ENCODE measurements at regions not wholly inside any gene's neighbourhood (a gene's known extent, or its start where the extent isn't known, plus 50 kb on each side); places are given as distances from the start of the nearest gene placed in this dataset.
A peak's percentile ranks its signal among the peaks of the same experiment; 100 is the strongest.

GRCh38 chr6:137588472-137588871 lies 94.3 kb upstream of the OLIG3 start:
- Histone ChIP-seq H3K4me3 (ENCODE audit: low read length in 3 of 3) (no peak overlapping the region), H3K27ac (ENCODE audit: low read depth in 2 of 2, low read length in 2 of 2) (no peak overlapping the region), H3K4me1 (ENCODE audit: control insufficient read depth in 2 of 3, insufficient read depth in 2 of 3, low read depth in 1 of 3, low read length in 3 of 3) (no peaks in the 10 kb centered on the region), H3K9me3 (ENCODE audit: control insufficient read depth in 2 of 3, insufficient read depth in 1 of 3, low read length in 3 of 3) (no peaks in the 10 kb centered on the region), H3K36me3 (ENCODE audit: control insufficient read depth in 2 of 3, insufficient read depth in 3 of 3, low read length in 3 of 3) (no peaks in the 10 kb centered on the region), H3K9ac (ENCODE audit: low read length in 3 of 3) (no peak overlapping the region), H3K27me3 (ENCODE audit: control insufficient read depth, insufficient read depth, low read length) (no peaks in the 10 kb centered on the region)
- TF ChIP-seq, protein P1, sequence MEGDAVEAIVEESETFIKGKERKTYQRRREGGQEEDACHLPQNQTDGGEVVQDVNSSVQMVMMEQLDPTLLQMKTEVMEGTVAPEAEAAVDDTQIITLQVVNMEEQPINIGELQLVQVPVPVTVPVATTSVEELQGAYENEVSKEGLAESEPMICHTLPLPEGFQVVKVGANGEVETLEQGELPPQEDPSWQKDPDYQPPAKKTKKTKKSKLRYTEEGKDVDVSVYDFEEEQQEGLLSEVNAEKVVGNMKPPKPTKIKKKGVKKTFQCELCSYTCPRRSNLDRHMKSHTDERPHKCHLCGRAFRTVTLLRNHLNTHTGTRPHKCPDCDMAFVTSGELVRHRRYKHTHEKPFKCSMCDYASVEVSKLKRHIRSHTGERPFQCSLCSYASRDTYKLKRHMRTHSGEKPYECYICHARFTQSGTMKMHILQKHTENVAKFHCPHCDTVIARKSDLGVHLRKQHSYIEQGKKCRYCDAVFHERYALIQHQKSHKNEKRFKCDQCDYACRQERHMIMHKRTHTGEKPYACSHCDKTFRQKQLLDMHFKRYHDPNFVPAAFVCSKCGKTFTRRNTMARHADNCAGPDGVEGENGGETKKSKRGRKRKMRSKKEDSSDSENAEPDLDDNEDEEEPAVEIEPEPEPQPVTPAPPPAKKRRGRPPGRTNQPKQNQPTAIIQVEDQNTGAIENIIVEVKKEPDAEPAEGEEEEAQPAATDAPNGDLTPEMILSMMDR (IDR thresholded peaks at IDR 0.05; ENCODE audit: borderline replicate concordance, extremely low read depth, insufficient read depth): no peak
- intact Hi-C loops (cut with DNase I): no loop called here
- no peak for DNase-seq
- no peak for FAIRE-seq

- no peak overlapping the region for H3K9ac ChIP-seq (ENCODE audit: low read length in 3 of 3)
- no peaks in the 10 kb centered on the region for H3K9me3 ChIP-seq (ENCODE audit: control insufficient read depth in 2 of 3, insufficient read depth in 1 of 3, low read length in 3 of 3)
- DNase-seq (no peak), FAIRE-seq (no peak)
- H3K27ac ChIP-seq (ENCODE audit: low read depth in 2 of 2, low read length in 2 of 2): no peak overlapping the region
- intact Hi-C loops (cut with DNase I): no loop called here
- H3K4me3 ChIP-seq (ENCODE audit: low read length in 3 of 3): no peak overlapping the region
- TF ChIP-seq, protein P1 (IDR thresholded peaks at IDR 0.05; ENCODE audit: borderline replicate concordance, extremely low read depth, insufficient read depth): peak; percentile 21
- no peaks in the 10 kb centered on the region for H3K4me1 ChIP-seq (ENCODE audit: control insufficient read depth in 2 of 3, insufficient read depth in 2 of 3, low read depth in 1 of 3, low read length in 3 of 3)
- no peaks in the 10 kb centered on the region for H3K27me3 ChIP-seq (ENCODE audit: control insufficient read depth, insufficient read depth, low read length)
- no peaks in the 10 kb centered on the region for H3K36me3 ChIP-seq (ENCODE audit: control insufficient read depth in 2 of 3, insufficient read depth in 3 of 3, low read length in 3 of 3)
These were observed 95.1 kb upstream of the OLIG3 start for GRCh38 chr6:137589067-137589848.

DNA sequence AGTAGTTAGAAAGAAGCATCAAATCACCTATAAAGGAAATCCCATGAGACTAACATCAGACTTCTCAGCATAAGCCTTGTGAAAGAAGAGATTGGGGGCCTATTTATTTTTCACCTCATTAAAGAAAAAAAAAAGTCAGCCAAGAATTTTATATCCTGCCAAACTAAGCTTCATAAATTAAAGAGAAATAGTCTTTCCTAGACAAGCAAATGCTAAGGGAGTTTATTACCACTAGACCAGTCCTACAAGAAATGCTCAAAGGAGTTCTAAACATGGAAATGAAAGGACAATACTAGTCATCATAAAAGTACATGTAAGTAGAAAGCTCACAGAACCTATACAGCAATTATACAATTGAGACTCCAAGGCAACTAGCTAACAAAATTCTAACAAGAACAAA lies 96.5 kb upstream of the OLIG3 start:
- Histone ChIP-seq H3K9ac (ENCODE audit: low read length in 3 of 3) (no peak overlapping the region), H3K27me3 (ENCODE audit: control insufficient read depth, insufficient read depth, low read length) (no peaks in the 10 kb centered on the region), H3K4me1 (ENCODE audit: control insufficient read depth in 2 of 3, insufficient read depth in 2 of 3, low read depth in 1 of 3, low read length in 3 of 3) (no peaks in the 10 kb centered on the region), H3K27ac (ENCODE audit: low read depth in 2 of 2, low read length in 2 of 2) (no peak overlapping the region), H3K9me3 (ENCODE audit: control insufficient read depth in 2 of 3, insufficient read depth in 1 of 3, low read length in 3 of 3) (peaks cover 0 to 2% (median 0%) of the 10 kb centered on the region in 3 donors), H3K4me3 (ENCODE audit: low read length in 3 of 3) (no peak overlapping the region), H3K36me3 (ENCODE audit: control insufficient read depth in 2 of 3, insufficient read depth in 3 of 3, low read length in 3 of 3) (no peaks in the 10 kb centered on the region)
- DNase-seq: no peak
- TF ChIP-seq, protein P1 (IDR thresholded peaks at IDR 0.05; ENCODE audit: borderline replicate concordance, extremely low read depth, insufficient read depth): no peak
- intact Hi-C loops (cut with DNase I): no loop called here
- FAIRE-seq: no peak
